WTC11 (cell line): ENCODE measurements at regions not wholly inside any gene's neighbourhood (a gene's known extent, or its start where the extent isn't known, plus 50 kb on each side); places are given as distances from the start of the nearest gene placed in this dataset.

Source experiments
- ATAC-seq: fragments of 200-7000 bp; cut with Tn5 transposase; 2 replicates; pipeline ENCODE4 v1.10.0; 2021; ENCODE audit warnings: mild to moderate bottlenecking, moderate library complexity
- CTCF ChIA-PET: fragments of 300-600 bp; sonication (Branson Sonifier 250); formaldehyde crosslinking; loops from one replicate; lab custom pipeline; 2021; ENCODE audit warnings: antibody characterized with exemption; lab: Charles Lee
- POLR2A ChIA-PET: fragments of 350-600 bp; sonication (Branson Sonifier 250); formaldehyde crosslinking; loops from one replicate; lab custom pipeline; 2021; ENCODE audit warnings: antibody characterized with exemption; lab: Charles Lee
- DNase-seq: peaks from one replicate; pipeline ENCODE4 v3.0.0; 2021; ENCODE audit warnings: low spot score
- H3K27ac Mint-ChIP-seq: 2 replicates; pipeline ENCODE4 v1.8.0; 2021; ENCODE audit warnings: mixed read lengths
- H3K27me3 Mint-ChIP-seq: 2 replicates; pipeline ENCODE4 v1.8.0; 2021; ENCODE audit warnings: low read depth, mild to moderate bottlenecking, moderate library complexity, mixed read lengths
- H3K36me3 Mint-ChIP-seq: 2 replicates; pipeline ENCODE4 v1.8.0; 2021; ENCODE audit warnings: mixed read lengths
- H3K4me1 Mint-ChIP-seq: 2 replicates; pipeline ENCODE4 v1.8.0; 2022; ENCODE audit warnings: mixed read lengths
- H3K4me3 Mint-ChIP-seq: 2 replicates; pipeline ENCODE4 v1.8.0; 2021; ENCODE audit warnings: mild to moderate bottlenecking, moderate library complexity, mixed read lengths
- H3K9me3 Mint-ChIP-seq: 2 replicates; pipeline ENCODE4 v1.8.0; 2021; ENCODE audit warnings: mixed read lengths
- ELF4 ChIP-seq: sonication (generic); formaldehyde crosslinking; IDR thresholded peaks from 2 replicates; pipeline ENCODE4 v1.8.1; 2022; ENCODE audit warnings: low read depth, mild to moderate bottlenecking, moderate library complexity, missing genetic modification reagents
- GABPB1 ChIP-seq: sonication (generic); formaldehyde crosslinking; IDR thresholded peaks from 2 replicates; pipeline ENCODE4 v1.8.1; 2023; ENCODE audit warnings: mild to moderate bottlenecking, missing genetic modification reagents
- JAZF1 ChIP-seq: fragments of 250-450 bp; sonication (Bioruptor Pico); IDR thresholded peaks from 2 replicates; pipeline ENCODE4 v1.9.0; 2021; ENCODE audit warnings: moderate library complexity, mild to moderate bottlenecking, inconsistent platforms
- JUN ChIP-seq: sonication (generic); formaldehyde crosslinking; IDR thresholded peaks from 2 replicates; pipeline ENCODE4 v1.8.0; 2023; ENCODE audit warnings: mild to moderate bottlenecking, missing genetic modification reagents
- KAT7 ChIP-seq: sonication (generic); formaldehyde crosslinking; IDR thresholded peaks from 2 replicates; pipeline ENCODE4 v1.8.1; 2023; ENCODE audit warnings: missing genetic modification reagents, mild to moderate bottlenecking, borderline replicate concordance
- NFYB ChIP-seq: sonication (generic); formaldehyde crosslinking; conservative IDR thresholded peaks from 2 replicates; pipeline ENCODE4 v1.8.0; 2022; ENCODE audit warnings: low read depth, missing genetic modification reagents
- RELA ChIP-seq: sonication (generic); formaldehyde crosslinking; IDR thresholded peaks from 2 replicates; pipeline ENCODE4 v1.8.1; 2022; ENCODE audit warnings: missing genetic modification reagents, mild to moderate bottlenecking, borderline replicate concordance
- RORB ChIP-seq: fragments of 250-450 bp; sonication (Bioruptor Pico); IDR thresholded peaks from 2 replicates; pipeline ENCODE4 v1.9.0; 2021; ENCODE audit warnings: mild to moderate bottlenecking
- SMAD4 ChIP-seq: sonication (generic); formaldehyde crosslinking; IDR thresholded peaks from 2 replicates; pipeline ENCODE4 v1.8.0; 2022; ENCODE audit warnings: mild to moderate bottlenecking, missing genetic modification reagents
- TCF7 ChIP-seq: sonication (generic); formaldehyde crosslinking; IDR thresholded peaks from 2 replicates; pipeline ENCODE4 v1.8.0; 2022; ENCODE audit warnings: mild to moderate bottlenecking, low read depth, missing genetic modification reagents, moderate library complexity
- ZBTB21 ChIP-seq: sonication (generic); formaldehyde crosslinking; IDR thresholded peaks from 2 replicates; pipeline ENCODE4 v1.8.1; 2023; ENCODE audit warnings: mild to moderate bottlenecking, missing genetic modification reagents, borderline replicate concordance
- ZNF219 ChIP-seq: sonication (generic); formaldehyde crosslinking; IDR thresholded peaks from 2 replicates; pipeline ENCODE4 v1.8.0; 2023; ENCODE audit warnings: missing genetic modification reagents, mild to moderate bottlenecking, borderline replicate concordance
- ZNF396 ChIP-seq: fragments of 250-450 bp; sonication (Bioruptor Pico); IDR thresholded peaks from 2 replicates; pipeline ENCODE4 v1.8.0; 2021; ENCODE audit warnings: mild to moderate bottlenecking, moderate library complexity, borderline replicate concordance
- ZNF416 ChIP-seq: fragments of 250-450 bp; sonication (Bioruptor Pico); IDR thresholded peaks from 2 replicates; pipeline ENCODE4 v1.9.0; 2021; ENCODE audit warnings: mild to moderate bottlenecking, inconsistent platforms
- ZNF671 ChIP-seq: fragments of 250-450 bp; sonication (Bioruptor Pico); IDR thresholded peaks from 2 replicates; pipeline ENCODE4 v1.8.0; 2021; ENCODE audit warnings: mild to moderate bottlenecking
- TF ChIP-seq, protein P1 (sequence below): fragments of 250-450 bp; sonication (Bioruptor Pico); IDR thresholded peaks from 2 replicates; pipeline ENCODE4 v1.9.0; 2021; ENCODE audit warnings: mild to moderate bottlenecking
- TF ChIP-seq, protein P2 (sequence below): fragments of 250-450 bp; sonication (Bioruptor Pico); IDR thresholded peaks from 2 replicates; pipeline ENCODE4 v1.9.0; 2021; ENCODE audit warnings: moderate library complexity, mild to moderate bottlenecking, inconsistent platforms, borderline replicate concordance
- TF ChIP-seq, protein P3 (sequence below): fragments of 250-450 bp; sonication (Bioruptor Pico); IDR thresholded peaks from 2 replicates; pipeline ENCODE4 v1.8.0; 2021; ENCODE audit warnings: mild to moderate bottlenecking
- TF ChIP-seq, protein P4 (sequence below): sonication (generic); formaldehyde crosslinking; IDR thresholded peaks from 2 replicates; pipeline ENCODE4 v1.8.1; 2023; ENCODE audit warnings: mild to moderate bottlenecking, missing genetic modification reagents, moderate library complexity
- TF ChIP-seq, protein P5 (sequence below): sonication (generic); formaldehyde crosslinking; IDR thresholded peaks from 2 replicates; pipeline ENCODE4 v1.8.1; 2023; ENCODE audit warnings: mild to moderate bottlenecking, missing genetic modification reagents, moderate library complexity
- TF ChIP-seq, protein P6 (sequence below): sonication (generic); formaldehyde crosslinking; IDR thresholded peaks from 2 replicates; pipeline ENCODE4 v1.8.0; 2022; ENCODE audit warnings: mild to moderate bottlenecking, missing genetic modification reagents
- TF ChIP-seq, protein P7 (sequence below): fragments of 250-450 bp; sonication (Bioruptor Pico); IDR thresholded peaks from 2 replicates; pipeline ENCODE4 v1.9.0; 2021; ENCODE audit warnings: mild to moderate bottlenecking, borderline replicate concordance

DNA sequence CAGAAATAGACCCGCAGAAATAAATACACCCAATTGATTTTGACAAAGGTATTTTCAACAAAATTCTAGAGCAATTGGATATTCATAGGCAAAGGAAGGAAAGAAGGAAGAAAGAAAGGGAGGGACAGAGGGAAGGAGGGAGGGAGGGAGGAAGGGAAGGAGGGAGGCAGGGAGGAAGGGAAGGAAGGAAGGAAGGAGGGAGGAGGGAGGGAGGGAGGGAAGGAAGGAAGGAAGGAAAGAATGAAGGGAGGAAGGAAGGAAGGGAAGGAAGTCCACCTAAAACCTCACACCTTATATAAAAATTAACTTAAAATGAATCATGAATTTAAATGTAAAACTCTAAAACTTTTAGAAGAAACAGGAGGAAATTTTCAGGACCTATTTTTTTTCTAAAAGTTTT, 94.2 kb upstream of the USP47 start:
- POLR2A ChIA-PET, result no interaction called here

DNA sequence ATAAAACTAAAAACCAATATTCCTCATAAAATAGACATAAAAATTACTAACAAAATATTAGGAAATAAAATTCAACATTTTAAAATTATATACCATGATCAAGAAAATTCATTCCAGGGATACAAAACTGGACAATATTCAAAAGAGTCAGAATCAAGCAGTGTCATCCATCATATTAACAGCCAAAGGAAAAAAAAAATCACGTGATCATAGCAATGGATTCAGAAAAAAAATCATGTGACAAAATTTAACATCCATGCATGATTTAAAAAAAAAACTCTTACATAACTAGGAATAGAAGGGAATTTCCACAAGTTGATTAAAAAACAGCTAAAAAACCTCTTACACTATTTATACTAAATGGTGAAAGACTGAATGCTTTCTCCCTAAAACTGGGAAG, 95.3 kb upstream of the USP47 start:
- no peak for DNase-seq
- Mint-ChIP-seq H3K36me3 (peaks cover 13% of the 10 kb centered on the region), H3K9me3 (peaks cover 34% of the 10 kb centered on the region)
- TF ChIP-seq ELF4, result no peak
- TF ChIP-seq, protein P1, sequence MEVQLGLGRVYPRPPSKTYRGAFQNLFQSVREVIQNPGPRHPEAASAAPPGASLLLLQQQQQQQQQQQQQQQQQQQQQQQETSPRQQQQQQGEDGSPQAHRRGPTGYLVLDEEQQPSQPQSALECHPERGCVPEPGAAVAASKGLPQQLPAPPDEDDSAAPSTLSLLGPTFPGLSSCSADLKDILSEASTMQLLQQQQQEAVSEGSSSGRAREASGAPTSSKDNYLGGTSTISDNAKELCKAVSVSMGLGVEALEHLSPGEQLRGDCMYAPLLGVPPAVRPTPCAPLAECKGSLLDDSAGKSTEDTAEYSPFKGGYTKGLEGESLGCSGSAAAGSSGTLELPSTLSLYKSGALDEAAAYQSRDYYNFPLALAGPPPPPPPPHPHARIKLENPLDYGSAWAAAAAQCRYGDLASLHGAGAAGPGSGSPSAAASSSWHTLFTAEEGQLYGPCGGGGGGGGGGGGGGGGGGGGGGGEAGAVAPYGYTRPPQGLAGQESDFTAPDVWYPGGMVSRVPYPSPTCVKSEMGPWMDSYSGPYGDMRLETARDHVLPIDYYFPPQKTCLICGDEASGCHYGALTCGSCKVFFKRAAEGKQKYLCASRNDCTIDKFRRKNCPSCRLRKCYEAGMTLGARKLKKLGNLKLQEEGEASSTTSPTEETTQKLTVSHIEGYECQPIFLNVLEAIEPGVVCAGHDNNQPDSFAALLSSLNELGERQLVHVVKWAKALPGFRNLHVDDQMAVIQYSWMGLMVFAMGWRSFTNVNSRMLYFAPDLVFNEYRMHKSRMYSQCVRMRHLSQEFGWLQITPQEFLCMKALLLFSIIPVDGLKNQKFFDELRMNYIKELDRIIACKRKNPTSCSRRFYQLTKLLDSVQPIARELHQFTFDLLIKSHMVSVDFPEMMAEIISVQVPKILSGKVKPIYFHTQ (CRISPR knock-in tag), result no peak
- no peak for TF ChIP-seq ZNF396 (CRISPR knock-in tag)
- TF ChIP-seq, protein P2, sequence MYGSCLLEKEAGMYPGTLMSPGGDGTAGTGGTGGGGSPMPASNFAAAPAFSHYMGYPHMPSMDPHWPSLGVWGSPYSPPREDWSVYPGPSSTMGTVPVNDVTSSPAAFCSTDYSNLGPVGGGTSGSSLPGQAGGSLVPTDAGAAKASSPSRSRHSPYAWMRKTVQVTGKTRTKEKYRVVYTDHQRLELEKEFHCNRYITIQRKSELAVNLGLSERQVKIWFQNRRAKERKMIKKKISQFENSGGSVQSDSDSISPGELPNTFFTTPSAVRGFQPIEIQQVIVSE (CRISPR knock-in tag), result no peak
- no peak for TF ChIP-seq NFYB
- TF ChIP-seq, protein P3, sequence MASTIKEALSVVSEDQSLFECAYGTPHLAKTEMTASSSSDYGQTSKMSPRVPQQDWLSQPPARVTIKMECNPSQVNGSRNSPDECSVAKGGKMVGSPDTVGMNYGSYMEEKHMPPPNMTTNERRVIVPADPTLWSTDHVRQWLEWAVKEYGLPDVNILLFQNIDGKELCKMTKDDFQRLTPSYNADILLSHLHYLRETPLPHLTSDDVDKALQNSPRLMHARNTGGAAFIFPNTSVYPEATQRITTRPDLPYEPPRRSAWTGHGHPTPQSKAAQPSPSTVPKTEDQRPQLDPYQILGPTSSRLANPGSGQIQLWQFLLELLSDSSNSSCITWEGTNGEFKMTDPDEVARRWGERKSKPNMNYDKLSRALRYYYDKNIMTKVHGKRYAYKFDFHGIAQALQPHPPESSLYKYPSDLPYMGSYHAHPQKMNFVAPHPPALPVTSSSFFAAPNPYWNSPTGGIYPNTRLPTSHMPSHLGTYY (CRISPR knock-in tag), result no peak
- TF ChIP-seq, protein P4, sequence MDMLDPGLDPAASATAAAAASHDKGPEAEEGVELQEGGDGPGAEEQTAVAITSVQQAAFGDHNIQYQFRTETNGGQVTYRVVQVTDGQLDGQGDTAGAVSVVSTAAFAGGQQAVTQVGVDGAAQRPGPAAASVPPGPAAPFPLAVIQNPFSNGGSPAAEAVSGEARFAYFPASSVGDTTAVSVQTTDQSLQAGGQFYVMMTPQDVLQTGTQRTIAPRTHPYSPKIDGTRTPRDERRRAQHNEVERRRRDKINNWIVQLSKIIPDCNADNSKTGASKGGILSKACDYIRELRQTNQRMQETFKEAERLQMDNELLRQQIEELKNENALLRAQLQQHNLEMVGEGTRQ (CRISPR knock-in tag), result no peak
- TF ChIP-seq, all 79 proteins: peak for 0
- H3K27me3 Mint-ChIP-seq, result peaks cover 3% of the 10 kb centered on the region; the same call in 1 of the 2 replicates
- no peak for ATAC-seq
- H3K4me3 Mint-ChIP-seq, result no peak overlapping the region
- H3K27ac Mint-ChIP-seq, result no peak overlapping the region
- ChIA-PET POLR2A (no interaction called here), CTCF (no interaction called here)
- H3K4me1 Mint-ChIP-seq, result no peaks in the 10 kb centered on the region

More for the DNA sequence above, 94.2 kb upstream of the USP47 start:
- H3K36me3 Mint-ChIP-seq, result peaks cover 13% of the 10 kb centered on the region
- H3K4me1 Mint-ChIP-seq, result no peaks in the 10 kb centered on the region
- ATAC-seq (no peak), DNase-seq (no peak)
- no peak overlapping the region; the same call in 1 of the 2 replicates for H3K27ac Mint-ChIP-seq
- TF ChIP-seq ZNF671 (CRISPR knock-in tag) (no peak), KAT7 (no peak), RORB (no peak)
- peaks cover 36% of the 10 kb centered on the region for H3K9me3 Mint-ChIP-seq
- H3K27me3 Mint-ChIP-seq, result peaks cover 3% of the 10 kb centered on the region; the same call in 1 of the 2 replicates
- CTCF ChIA-PET, result no interaction called here
- no peak overlapping the region for H3K4me3 Mint-ChIP-seq

DNA sequence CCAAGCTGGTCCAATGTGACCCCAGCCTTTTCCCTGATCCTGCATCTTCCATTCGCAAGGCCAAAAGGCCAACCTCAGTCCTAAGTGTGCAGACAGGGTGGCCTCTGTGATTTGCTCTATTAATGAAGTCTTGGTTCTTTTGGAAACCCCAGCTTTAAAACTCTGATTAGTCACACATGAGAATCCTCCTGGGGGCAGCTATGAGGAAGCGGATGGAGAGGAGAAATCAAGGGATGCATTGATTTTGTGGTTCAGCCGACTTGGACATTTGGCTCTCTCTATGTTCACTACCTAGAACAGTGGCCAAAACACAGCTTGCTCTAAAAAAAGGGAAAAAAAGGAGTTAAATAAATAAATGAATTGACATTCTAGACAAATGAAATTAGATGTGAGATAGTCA, 98.6 kb upstream of the USP47 start:
- TF ChIP-seq, protein P5, sequence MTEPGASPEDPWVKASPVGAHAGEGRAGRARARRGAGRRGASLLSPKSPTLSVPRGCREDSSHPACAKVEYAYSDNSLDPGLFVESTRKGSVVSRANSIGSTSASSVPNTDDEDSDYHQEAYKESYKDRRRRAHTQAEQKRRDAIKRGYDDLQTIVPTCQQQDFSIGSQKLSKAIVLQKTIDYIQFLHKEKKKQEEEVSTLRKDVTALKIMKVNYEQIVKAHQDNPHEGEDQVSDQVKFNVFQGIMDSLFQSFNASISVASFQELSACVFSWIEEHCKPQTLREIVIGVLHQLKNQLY (CRISPR knock-in tag), result no peak
- TF ChIP-seq, protein P6, sequence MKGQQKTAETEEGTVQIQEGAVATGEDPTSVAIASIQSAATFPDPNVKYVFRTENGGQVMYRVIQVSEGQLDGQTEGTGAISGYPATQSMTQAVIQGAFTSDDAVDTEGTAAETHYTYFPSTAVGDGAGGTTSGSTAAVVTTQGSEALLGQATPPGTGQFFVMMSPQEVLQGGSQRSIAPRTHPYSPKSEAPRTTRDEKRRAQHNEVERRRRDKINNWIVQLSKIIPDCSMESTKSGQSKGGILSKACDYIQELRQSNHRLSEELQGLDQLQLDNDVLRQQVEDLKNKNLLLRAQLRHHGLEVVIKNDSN (CRISPR knock-in tag), result no peak
- TF ChIP-seq ZNF219 (CRISPR knock-in tag) (no peak), SMAD4 (CRISPR knock-in tag) (no peak), ZBTB21 (CRISPR knock-in tag) (no peak), ZNF416 (CRISPR knock-in tag) (no peak), JUN (CRISPR knock-in tag) (no peak), RELA (CRISPR knock-in tag) (no peak), TCF7 (CRISPR knock-in tag) (no peak), JAZF1 (no peak), ZNF396 (CRISPR knock-in tag) (no peak), GABPB1 (CRISPR knock-in tag) (no peak)
- TF ChIP-seq, protein P7, sequence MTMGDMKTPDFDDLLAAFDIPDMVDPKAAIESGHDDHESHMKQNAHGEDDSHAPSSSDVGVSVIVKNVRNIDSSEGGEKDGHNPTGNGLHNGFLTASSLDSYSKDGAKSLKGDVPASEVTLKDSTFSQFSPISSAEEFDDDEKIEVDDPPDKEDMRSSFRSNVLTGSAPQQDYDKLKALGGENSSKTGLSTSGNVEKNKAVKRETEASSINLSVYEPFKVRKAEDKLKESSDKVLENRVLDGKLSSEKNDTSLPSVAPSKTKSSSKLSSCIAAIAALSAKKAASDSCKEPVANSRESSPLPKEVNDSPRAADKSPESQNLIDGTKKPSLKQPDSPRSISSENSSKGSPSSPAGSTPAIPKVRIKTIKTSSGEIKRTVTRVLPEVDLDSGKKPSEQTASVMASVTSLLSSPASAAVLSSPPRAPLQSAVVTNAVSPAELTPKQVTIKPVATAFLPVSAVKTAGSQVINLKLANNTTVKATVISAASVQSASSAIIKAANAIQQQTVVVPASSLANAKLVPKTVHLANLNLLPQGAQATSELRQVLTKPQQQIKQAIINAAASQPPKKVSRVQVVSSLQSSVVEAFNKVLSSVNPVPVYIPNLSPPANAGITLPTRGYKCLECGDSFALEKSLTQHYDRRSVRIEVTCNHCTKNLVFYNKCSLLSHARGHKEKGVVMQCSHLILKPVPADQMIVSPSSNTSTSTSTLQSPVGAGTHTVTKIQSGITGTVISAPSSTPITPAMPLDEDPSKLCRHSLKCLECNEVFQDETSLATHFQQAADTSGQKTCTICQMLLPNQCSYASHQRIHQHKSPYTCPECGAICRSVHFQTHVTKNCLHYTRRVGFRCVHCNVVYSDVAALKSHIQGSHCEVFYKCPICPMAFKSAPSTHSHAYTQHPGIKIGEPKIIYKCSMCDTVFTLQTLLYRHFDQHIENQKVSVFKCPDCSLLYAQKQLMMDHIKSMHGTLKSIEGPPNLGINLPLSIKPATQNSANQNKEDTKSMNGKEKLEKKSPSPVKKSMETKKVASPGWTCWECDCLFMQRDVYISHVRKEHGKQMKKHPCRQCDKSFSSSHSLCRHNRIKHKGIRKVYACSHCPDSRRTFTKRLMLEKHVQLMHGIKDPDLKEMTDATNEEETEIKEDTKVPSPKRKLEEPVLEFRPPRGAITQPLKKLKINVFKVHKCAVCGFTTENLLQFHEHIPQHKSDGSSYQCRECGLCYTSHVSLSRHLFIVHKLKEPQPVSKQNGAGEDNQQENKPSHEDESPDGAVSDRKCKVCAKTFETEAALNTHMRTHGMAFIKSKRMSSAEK (CRISPR knock-in tag), result no peak
- DNase-seq, result no peak
- ATAC-seq, result no peak
- Mint-ChIP-seq H3K4me1 (peaks cover 2% of the 10 kb centered on the region), H3K27ac (no peak overlapping the region), H3K36me3 (no peaks in the 10 kb centered on the region), H3K4me3 (no peak overlapping the region), H3K9me3 (peaks cover 8% of the 10 kb centered on the region), H3K27me3 (peaks cover 3% of the 10 kb centered on the region; the same call in 1 of the 2 replicates)
- ChIA-PET CTCF (no interaction called here), POLR2A (no interaction called here)
